Common myeloid progenitor, CD34-positive (primary cell): ENCODE measurements at regions not wholly inside any gene's neighbourhood (a gene's known extent, or its start where the extent isn't known, plus 50 kb on each side); places are given as distances from the start of the nearest gene placed in this dataset.

ENCODE experiments used
- CTCF ChIA-PET: fragments of 350-600 bp; sonication (Branson Sonifier 250); formaldehyde crosslinking; loops from one replicate; lab custom pipeline; 2021; ENCODE audit warnings: antibody characterized with exemption; lab: Charles Lee
- POLR2A ChIA-PET: fragments of 350-600 bp; sonication (Branson Sonifier 250); formaldehyde crosslinking; loops from one replicate; lab custom pipeline; 2021; ENCODE audit warnings: antibody characterized with exemption; lab: Charles Lee
- DNase-seq, 3 donors: peaks; one replicate each; pipeline versions ENCODE4 v3.0.0 to v3.0.0-alpha.2; 2013
- H3K27ac ChIP-seq, 2 experiments: 1 replicate in 1 of 2; 2 replicates in 1 of 2; pipeline ENCODE4 v1.7.0; 2013; ENCODE audit warnings: inconsistent platforms in 2 of 2, low read length in 2 of 2, mild to moderate bottlenecking in 2 of 2, low read depth in 1 of 2, moderate library complexity in 1 of 2; ENCODE audit not compliant: severe bottlenecking in 2 of 2, insufficient read depth in 1 of 2, poor library complexity in 1 of 2
- H3K27me3 ChIP-seq, 5 experiments: replicated peaks in 2 of 5; 1 replicate in 3 of 5; 2 replicates in 2 of 5; pipeline versions ENCODE4 v1.6.1 to v1.7.0; 2013; ENCODE audit warnings: low read length in 4 of 5, mild to moderate bottlenecking in 2 of 5, moderate library complexity in 2 of 5, inconsistent platforms in 1 of 5; ENCODE audit not compliant: insufficient read depth in 5 of 5, control insufficient read depth in 4 of 5
- H3K36me3 ChIP-seq, 4 experiments: 1 replicate in 2 of 4; 2 replicates in 2 of 4; pipeline versions ENCODE4 v1.6.1 to v1.7.0; 2013; ENCODE audit warnings: low read length in 3 of 4, control low read depth in 1 of 4, mild to moderate bottlenecking in 1 of 4; ENCODE audit not compliant: control insufficient read depth in 4 of 4, insufficient read depth in 4 of 4
- H3K4me1 ChIP-seq, 4 experiments: 1 replicate in 3 of 4; 2 replicates in 1 of 4; pipeline versions ENCODE4 v1.6.1 to v1.7.1; 2013; ENCODE audit warnings: low read length in 3 of 4, mild to moderate bottlenecking in 3 of 4, control low read depth in 1 of 4, inconsistent platforms in 1 of 4, moderate library complexity in 1 of 4; ENCODE audit not compliant: control insufficient read depth in 4 of 4, insufficient read depth in 4 of 4; ENCODE audit errors: control extremely low read depth in 1 of 4
- H3K4me3 ChIP-seq, 7 experiments: 1 replicate in 4 of 7; 2 replicates in 3 of 7; pipeline versions ENCODE4 v1.5.1 to v1.7.0; 2013; ENCODE audit warnings: mild to moderate bottlenecking in 7 of 7, low read length in 6 of 7, moderate library complexity in 6 of 7, inconsistent platforms in 2 of 7, low read depth in 2 of 7, control low read depth in 1 of 7; ENCODE audit not compliant: insufficient read depth in 4 of 7, control insufficient read depth in 1 of 7; ENCODE audit errors: extremely low read depth in 1 of 7
- H3K9me3 ChIP-seq, 5 experiments: 1 replicate in 4 of 5; 2 replicates in 1 of 5; pipeline versions ENCODE4 v1.6.1 to v1.7.1; 2013; ENCODE audit warnings: low read length in 4 of 5, mild to moderate bottlenecking in 2 of 5, inconsistent platforms in 1 of 5, low read depth in 1 of 5, moderate library complexity in 1 of 5; ENCODE audit not compliant: control insufficient read depth in 4 of 5, insufficient read depth in 2 of 5; ENCODE audit errors: control extremely low read depth in 1 of 5
- WGBS: methylation state at CpG from one replicate; pipeline ENCODE4 v1.1.5; 2013; ENCODE audit not compliant: insufficient coverage; 5-methylcytosine and 5-hydroxymethylcytosine counted together

- Histone ChIP-seq H3K27me3 (no peaks in the 10 kb centered on the region), H3K9me3 (no peaks in the 10 kb centered on the region), H3K4me3 (no peak overlapping the region), H3K4me1 (no peaks in the 10 kb centered on the region), H3K27ac (no peak overlapping the region), H3K36me3 (no peaks in the 10 kb centered on the region)
- no peak for DNase-seq
- 100% methylated on average over 4 of the region's 6 CpGs for WGBS
- POLR2A ChIA-PET, result no interaction called here
- CTCF ChIA-PET, result interaction anchor here (1.5 kb wide), 1 partner anchor 10 kb away, joined by 3 read pairs; no protein-coding TSS in a partner anchor
Measured at GRCh38 chr6:139777202-139777970, 402.9 kb upstream of the CITED2 start.

- H3K27me3 ChIP-seq, result no peaks in the 10 kb centered on the region
- no peak overlapping the region for H3K4me3 ChIP-seq
- 97% methylated on average over 4 of the region's 6 CpGs for WGBS
- CTCF ChIA-PET, result no interaction called here
- H3K4me1 ChIP-seq, result no peaks in the 10 kb centered on the region
- POLR2A ChIA-PET, result no interaction called here
- no peaks in the 10 kb centered on the region for H3K9me3 ChIP-seq
- no peak for DNase-seq
- no peaks in the 10 kb centered on the region for H3K36me3 ChIP-seq
- no peak overlapping the region for H3K27ac ChIP-seq
Measured at GRCh38 chr6:139776041-139776440, 401.6 kb upstream of the CITED2 start.

- CTCF ChIA-PET, result interaction anchor here (1.0 kb wide), 2 partner anchors 10 to 13 kb away, joined by 3 read pairs; no protein-coding TSS in a partner anchor
- Histone ChIP-seq H3K27me3 (no peaks in the 10 kb centered on the region), H3K9me3 (no peaks in the 10 kb centered on the region), H3K36me3 (no peaks in the 10 kb centered on the region), H3K4me1 (peaks cover 2 to 21% (median 11%) of the 10 kb centered on the region in 4 experiments), H3K27ac (no peak overlapping the region), H3K4me3 (no peak overlapping the region)
- no peak for DNase-seq
- POLR2A ChIA-PET, result no interaction called here
Measured at GRCh38 chr6:139768196-139768595, 393.7 kb upstream of the CITED2 start.

GRCh38 chr6:139766796-139767195 is 392.3 kb upstream of the CITED2 start:
- CTCF ChIA-PET, result interaction anchor here (0.6 kb wide), 1 partner anchor 36 kb away, joined by 3 read pairs; no protein-coding TSS in a partner anchor
- WGBS, result no CpG with 5 or more reads among the region's 2 CpGs
- H3K4me3 ChIP-seq, result no peak overlapping the region

GRCh38 chr6:139765825-139766285 is 391.4 kb upstream of the CITED2 start:
- CTCF ChIA-PET, result no interaction called here
- no CpG with 5 or more reads among the region's 2 CpGs for WGBS
- peak in 1 of 3 donors; percentile 5 for DNase-seq
- no peaks in the 10 kb centered on the region for H3K36me3 ChIP-seq
- POLR2A ChIA-PET, result no interaction called here
- H3K4me3 ChIP-seq, result no peak overlapping the region
- peaks cover 2 to 21% (median 11%) of the 10 kb centered on the region in 4 experiments for H3K4me1 ChIP-seq
- no peak overlapping the region for H3K27ac ChIP-seq
- H3K9me3 ChIP-seq, result no peaks in the 10 kb centered on the region
- H3K27me3 ChIP-seq, result no peaks in the 10 kb centered on the region

More at GRCh38 chr6:139766796-139767195, 392.3 kb upstream of the CITED2 start:
- Histone ChIP-seq H3K36me3 (no peaks in the 10 kb centered on the region), H3K4me1 (peaks cover 2 to 21% (median 11%) of the 10 kb centered on the region in 4 experiments), H3K9me3 (no peaks in the 10 kb centered on the region), H3K27me3 (no peaks in the 10 kb centered on the region), H3K27ac (no peak overlapping the region)
- no peak for DNase-seq
- POLR2A ChIA-PET, result no interaction called here

GRCh38 chr6:139764498-139764986 is 390.1 kb upstream of the CITED2 start:
- Histone ChIP-seq H3K4me3 (no peak overlapping the region), H3K36me3 (no peaks in the 10 kb centered on the region), H3K4me1 (peaks cover 2 to 21% (median 11%) of the 10 kb centered on the region in 4 experiments), H3K9me3 (no peaks in the 10 kb centered on the region), H3K27ac (no peak overlapping the region), H3K27me3 (no peaks in the 10 kb centered on the region)
- peak; percentile 21 to 76 (median 60) for DNase-seq
- POLR2A ChIA-PET, result no interaction called here
- CTCF ChIA-PET, result no interaction called here
- WGBS, result no CpG with 5 or more reads among the region's 2 CpGs
